Fibroblast of upper back skin (primary cell): ENCODE measurements at regions not wholly inside any gene's neighbourhood (a gene's known extent, or its start where the extent isn't known, plus 50 kb on each side); places are given as distances from the start of the nearest gene placed in this dataset.

Experiments used
- DNase-seq: peaks from one replicate; pipeline ENCODE4 v3.0.0-alpha.2; 2013

- DNase-seq = peak; percentile 35
Measured at GRCh38 chr5:58246461-58246944, 213.4 kb downstream of the PLK2 start.

DNA sequence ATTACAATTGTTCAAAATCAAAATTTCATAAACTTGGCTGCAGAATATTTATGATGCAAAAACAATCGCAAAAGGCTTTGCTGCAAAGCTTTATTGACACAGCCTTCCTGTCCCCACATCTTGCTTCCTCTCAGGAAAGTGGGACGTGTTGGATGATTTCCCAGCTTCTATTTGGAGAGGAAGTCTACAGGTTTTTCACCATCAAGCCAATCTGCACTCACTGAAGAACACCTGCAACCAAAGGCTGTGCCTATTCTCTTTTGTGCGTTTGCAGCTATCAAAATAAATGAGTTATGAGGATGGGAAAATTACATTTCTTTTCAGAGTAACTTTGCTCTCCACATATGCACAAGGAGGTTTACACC is 214.4 kb downstream of the PLK2 start:
- no peak for DNase-seq

GRCh38 chr5:58244819-58245475 is 214.9 kb downstream of the PLK2 start:
- DNase-seq = no peak

GRCh38 chr5:58241389-58241788 is 218.5 kb downstream of the PLK2 start:
- DNase-seq = no peak

GRCh38 chr5:58240322-58240721 is 219.6 kb downstream of the PLK2 start:
- DNase-seq = peak; percentile 75

- no peak for DNase-seq
Measured at GRCh38 chr5:58239731-58240130, 220.2 kb downstream of the PLK2 start.

GRCh38 chr5:58239045-58239444 is 220.8 kb downstream of the PLK2 start:
- no peak for DNase-seq

GRCh38 chr5:58236498-58236897 is 223.4 kb downstream of the PLK2 start:
- DNase-seq = no peak

DNA sequence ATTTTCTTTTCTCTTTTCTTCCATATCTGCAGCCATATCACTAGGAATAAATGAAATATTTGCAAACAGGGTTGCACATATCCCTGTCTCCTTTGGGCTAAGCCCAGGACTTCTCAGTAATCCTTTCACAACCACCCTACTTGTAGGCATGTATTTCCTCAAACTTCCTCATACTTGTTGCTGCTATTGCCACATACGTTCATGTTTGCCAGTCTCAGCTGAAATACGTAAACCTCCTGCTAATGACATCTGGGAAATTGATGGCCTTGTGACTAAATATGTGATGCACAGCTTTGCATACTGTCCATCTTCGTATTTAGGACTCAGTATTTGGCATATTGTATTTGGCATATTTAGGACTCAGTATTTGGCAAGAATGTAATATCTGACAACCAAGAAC is 224.6 kb downstream of the PLK2 start:
- peak; percentile 42 for DNase-seq

DNA sequence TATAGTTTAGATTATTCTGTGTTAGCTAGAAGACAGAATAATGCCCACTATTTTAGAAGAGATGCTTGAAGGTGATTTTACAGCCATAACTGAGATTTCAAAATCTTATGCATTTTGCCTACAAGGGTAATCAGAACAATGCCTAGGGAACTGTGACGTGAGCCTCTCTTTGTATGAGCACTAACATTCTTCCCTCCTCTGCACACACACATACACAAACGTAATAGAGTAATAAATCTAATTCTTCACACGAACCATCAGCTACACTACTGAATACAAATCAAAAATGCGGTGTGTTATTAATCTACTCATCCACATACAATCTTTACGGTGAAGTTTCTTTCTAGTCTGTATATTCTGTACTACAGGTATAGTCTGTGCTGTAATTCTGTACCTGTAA is 227.8 kb downstream of the PLK2 start:
- no peak for DNase-seq

DNA sequence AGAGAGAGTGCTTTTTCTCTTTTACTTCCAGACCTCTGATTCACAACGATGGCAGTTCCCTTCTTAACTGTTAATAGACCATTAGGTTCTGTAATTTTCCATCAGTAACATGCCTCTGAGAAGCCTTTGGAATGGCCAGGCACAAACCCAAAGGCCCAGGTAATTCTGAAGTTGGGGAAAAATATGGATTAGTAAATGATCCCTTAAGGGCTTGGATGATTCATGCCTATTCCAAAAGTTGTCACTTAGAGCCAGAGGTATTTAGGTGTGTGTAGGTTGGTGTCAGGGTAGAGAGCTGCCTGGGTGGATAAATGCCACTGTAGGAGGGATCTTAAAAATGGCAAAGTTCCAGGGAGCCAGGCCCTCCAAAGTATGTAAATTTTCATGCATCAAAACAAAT is 228.8 kb downstream of the PLK2 start:
- DNase-seq = peak; percentile 8

DNA sequence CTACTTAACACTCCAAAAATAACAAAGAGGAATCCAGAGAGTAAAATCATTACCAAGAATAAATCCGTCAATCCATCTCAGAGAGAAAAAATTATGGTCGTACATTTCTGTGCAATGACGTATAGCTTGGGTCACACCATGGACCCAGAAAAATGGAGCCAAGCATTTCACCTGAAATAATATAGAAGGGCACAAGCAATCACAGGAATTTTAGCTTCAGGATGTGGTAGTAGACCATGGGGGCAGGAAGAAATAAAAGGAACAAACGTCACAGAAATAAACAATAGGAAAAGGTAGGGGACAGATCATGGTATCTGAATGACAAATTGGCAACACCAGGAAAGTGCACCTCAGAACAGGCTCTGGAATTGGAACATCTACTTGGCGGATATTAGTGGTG is 231.0 kb downstream of the PLK2 start:
- no peak for DNase-seq

DNA sequence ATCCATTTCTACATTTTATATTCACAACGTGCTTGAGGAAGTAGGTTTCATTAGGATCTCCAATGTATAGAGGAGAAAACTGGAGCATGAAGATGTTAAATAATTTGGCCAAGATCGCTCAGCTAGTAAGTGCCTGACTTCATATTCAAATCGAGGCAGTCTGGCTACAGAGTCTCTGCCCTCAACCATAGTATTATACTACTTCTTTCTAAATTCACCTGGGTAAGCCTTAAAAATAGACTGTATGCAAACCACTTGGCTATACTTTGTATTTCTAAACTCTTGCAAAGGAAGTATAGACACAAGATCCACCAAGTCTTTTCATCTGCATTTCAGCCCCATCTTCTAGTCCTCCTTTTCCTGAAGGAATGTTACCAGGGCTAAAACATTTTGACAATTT is 232.0 kb downstream of the PLK2 start:
- DNase-seq = no peak

- DNase-seq = no peak
Measured at GRCh38 chr5:58224661-58225060, 235.2 kb downstream of the PLK2 start.

DNA sequence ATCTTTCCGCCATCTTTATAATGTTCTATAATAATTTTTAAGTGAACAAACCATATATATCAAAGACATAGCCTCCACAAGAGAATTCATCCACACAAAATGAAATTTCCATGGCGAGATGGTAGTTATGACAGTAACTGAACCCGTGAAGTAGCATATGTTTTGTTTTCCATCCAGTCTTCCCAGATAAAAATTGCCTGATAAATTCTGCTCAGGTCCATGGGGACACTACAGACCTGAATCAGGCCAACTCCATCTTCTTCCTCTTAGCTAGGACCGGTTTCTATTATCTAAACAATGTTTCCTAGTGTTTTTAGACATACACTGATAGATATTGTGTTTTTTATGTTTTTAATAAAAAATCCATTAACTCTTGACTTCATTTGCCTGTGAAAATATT is 235.7 kb downstream of the PLK2 start:
- no peak for DNase-seq

DNA sequence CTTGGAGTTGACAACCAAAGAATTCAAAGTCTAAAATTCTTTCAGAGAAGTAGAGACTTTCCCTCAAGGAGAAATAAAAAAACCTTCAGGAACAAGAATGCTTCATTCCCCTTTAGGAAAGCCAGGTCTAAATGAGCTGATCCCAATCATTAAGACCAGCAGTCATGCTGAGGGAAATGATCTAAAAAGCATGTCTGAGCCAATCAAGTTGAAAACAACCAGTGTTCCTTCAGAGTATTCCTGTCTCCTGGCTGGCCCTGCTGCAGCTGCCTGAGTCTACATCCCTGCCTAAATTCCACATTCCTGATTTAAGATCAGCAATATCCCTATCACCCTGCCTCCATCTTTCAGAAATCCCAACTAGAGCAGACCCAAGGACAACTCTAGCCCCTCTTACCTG is 244.5 kb downstream of the PLK2 start:
- DNase-seq = no peak

DNA sequence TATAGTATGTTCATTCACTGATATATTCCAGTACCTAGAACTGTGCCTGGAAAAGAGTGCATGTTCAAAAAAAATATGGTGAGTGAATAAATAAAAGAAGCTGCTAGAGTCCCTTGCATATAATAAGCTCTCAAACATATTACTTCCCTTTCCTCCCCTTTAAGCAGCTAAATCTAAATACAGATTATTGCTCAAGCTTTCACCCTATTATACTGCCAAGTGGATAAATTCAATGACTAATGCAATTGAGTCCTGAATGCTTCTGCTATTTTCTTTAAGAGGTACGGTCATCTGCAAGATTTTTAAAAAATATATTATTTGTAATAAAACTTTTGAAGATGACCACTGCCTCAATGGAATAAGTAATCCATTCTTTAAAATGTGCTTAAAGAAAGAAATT is 248.4 kb downstream of the PLK2 start:
- no peak for DNase-seq

GRCh38 chr5:58208674-58209073 is 251.2 kb downstream of the PLK2 start:
- DNase-seq = no peak

GRCh38 chr5:58207076-58207475 is 252.8 kb downstream of the PLK2 start:
- DNase-seq = no peak

DNA sequence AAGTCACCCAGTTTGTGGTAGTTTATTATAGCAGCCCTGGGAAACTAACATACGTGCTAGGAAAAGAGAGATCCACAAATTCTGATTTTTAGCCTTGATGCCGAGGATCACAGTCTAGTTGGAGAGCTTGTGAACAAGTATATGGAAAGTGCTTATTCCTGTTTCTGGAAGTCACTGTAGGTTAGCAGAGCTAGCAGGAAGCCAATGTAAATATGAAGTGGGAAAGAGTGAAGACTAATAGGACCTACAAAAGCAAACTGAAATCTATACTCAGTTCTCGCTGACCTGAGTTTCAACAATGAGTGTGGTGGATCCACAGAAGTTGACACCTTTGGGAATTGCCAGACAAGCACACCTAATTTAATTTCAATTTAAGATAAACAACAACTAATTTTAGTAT is 254.9 kb downstream of the PLK2 start:
- no peak for DNase-seq

DNA sequence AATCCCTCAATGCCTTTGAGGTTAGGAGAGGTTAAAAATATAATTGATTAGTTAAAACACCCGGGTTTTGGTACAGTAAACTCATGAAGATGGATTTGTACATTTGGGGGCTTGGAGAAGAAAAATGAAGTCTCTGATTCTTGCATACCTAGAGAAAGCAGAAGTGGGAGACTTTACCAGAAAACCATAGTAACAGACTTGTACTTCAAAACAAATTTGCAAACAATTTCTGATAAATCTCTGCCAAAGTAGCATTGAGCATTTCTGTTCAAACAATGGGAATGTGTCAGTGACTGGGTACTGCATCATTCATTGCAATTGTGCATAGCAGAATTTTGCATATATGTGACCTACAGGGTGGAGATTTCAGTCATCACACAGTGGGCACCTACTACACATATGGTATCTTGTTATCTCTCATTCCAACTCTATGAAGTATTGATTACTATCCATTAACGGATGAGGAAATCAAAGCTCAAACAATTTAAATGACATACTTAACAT is 256.9 kb downstream of the PLK2 start:
- no peak for DNase-seq

- DNase-seq = peak; percentile 37
Measured at GRCh38 chr5:58201922-58202648, 257.8 kb downstream of the PLK2 start.

DNA sequence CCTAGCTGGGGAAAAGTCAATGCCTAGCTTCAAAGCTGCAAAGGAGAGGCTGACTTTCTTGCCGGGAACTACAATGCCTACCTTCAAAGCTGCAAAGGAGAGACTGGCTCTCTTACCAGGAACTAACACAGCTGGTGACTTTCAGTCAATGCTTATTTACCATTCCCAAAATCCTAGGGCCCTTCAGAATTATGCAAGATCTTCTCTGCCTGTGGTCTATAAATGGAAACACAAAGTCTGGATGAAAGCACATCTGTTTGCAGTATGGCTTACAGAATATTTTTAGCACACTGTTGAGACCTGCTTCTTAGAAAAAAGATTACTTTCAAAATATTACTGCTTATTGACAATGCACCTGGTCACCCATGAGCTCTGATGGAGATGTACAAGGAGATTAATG is 259.4 kb downstream of the PLK2 start:
- DNase-seq = no peak

- no peak for DNase-seq
Measured at GRCh38 chr5:58199087-58199486, 260.8 kb downstream of the PLK2 start.

GRCh38 chr5:58198330-58198729 is 261.6 kb downstream of the PLK2 start:
- no peak for DNase-seq
